HCT116 (cell line): ENCODE measurements at regions not wholly inside any gene's neighbourhood (a gene's known extent, or its start where the extent isn't known, plus 50 kb on each side); places are given as distances from the start of the nearest gene placed in this dataset.

Experiments used
- EZH2 ChIP-seq: fragments of 200-600 bp; sonication (generic); IDR thresholded peaks from 2 replicates; pipeline ENCODE4 v1.6.1; 2017; ENCODE audit warnings: antibody characterized with exemption, mixed run types
- EZH2phosphoT487 ChIP-seq: fragments of 200-600 bp; IDR thresholded peaks from 2 replicates; pipeline ENCODE4 v1.6.1; 2018; ENCODE audit warnings: antibody characterized with exemption, borderline replicate concordance
- JUND ChIP-seq: IDR thresholded peaks from 2 replicates; pipeline ENCODE4 v1.6.1; 2012
- POLR2A ChIP-seq: IDR thresholded peaks from 2 replicates; pipeline ENCODE4 v1.7.0; 2011; ENCODE audit warnings: borderline replicate concordance; ENCODE audit not compliant: insufficient read depth, insufficient read length; ENCODE audit errors: extremely low read depth
- POLR2AphosphoS5 ChIP-seq: IDR thresholded peaks from 2 replicates; pipeline ENCODE4 v1.6.1; 2011; ENCODE audit warnings: mild to moderate bottlenecking, low read depth, low read length, moderate library complexity
- RAD21 ChIP-seq: IDR thresholded peaks from 2 replicates; pipeline ENCODE4 v1.6.1; 2012; ENCODE audit warnings: low read depth, mild to moderate bottlenecking
- SIN3A ChIP-seq: IDR thresholded peaks from 2 replicates; pipeline ENCODE4 v1.6.1; 2012; ENCODE audit warnings: low read depth
- TCF7L2 ChIP-seq: IDR thresholded peaks from 2 replicates; pipeline ENCODE4 v1.7.0; 2011; ENCODE audit warnings: borderline replicate concordance, inconsistent platforms; ENCODE audit not compliant: insufficient read depth, insufficient read length; ENCODE audit errors: extremely low read depth
- YY1 ChIP-seq: IDR thresholded peaks from 2 replicates; pipeline ENCODE4 v1.6.1; 2011; ENCODE audit warnings: low read length, low read depth, moderate library complexity, mild to moderate bottlenecking; ENCODE audit not compliant: insufficient replicate concordance; ENCODE audit errors: extremely low read depth
- ZNF274 ChIP-seq: fragments of 200-500 bp; sonication (Bioruptor generic); IDR thresholded peaks from 2 replicates; pipeline ENCODE4 v1.6.1; 2014; ENCODE audit warnings: mild to moderate bottlenecking, low read depth, low read length, inconsistent platforms
- TF ChIP-seq, protein P1 (sequence below), 3 experiments: fragments of 200-600 bp in 1 of 3; sonication (generic) in 1 of 3; IDR thresholded peaks in 2 of 3; conservative IDR thresholded peaks in 1 of 3; 2 replicates each; pipeline ENCODE4 v1.5.1; 2012 to 2017; ENCODE audit warnings: low read depth in 2 of 3, low read length in 2 of 3, antibody characterized with exemption in 1 of 3, borderline replicate concordance in 1 of 3, control low read depth in 1 of 3, mild to moderate bottlenecking in 1 of 3, mixed read lengths in 1 of 3, mixed run types in 1 of 3, moderate library complexity in 1 of 3; ENCODE audit not compliant: insufficient read depth in 1 of 3
- TF ChIP-seq, protein P2 (sequence below): IDR thresholded peaks from 2 replicates; pipeline ENCODE4 v1.6.1; 2012
- TF ChIP-seq, protein P3 (sequence below): IDR thresholded peaks from 2 replicates; pipeline ENCODE4 v1.6.1; 2011; ENCODE audit warnings: mild to moderate bottlenecking, low read length, moderate library complexity; ENCODE audit not compliant: insufficient replicate concordance; ENCODE audit errors: extremely low read depth

DNA sequence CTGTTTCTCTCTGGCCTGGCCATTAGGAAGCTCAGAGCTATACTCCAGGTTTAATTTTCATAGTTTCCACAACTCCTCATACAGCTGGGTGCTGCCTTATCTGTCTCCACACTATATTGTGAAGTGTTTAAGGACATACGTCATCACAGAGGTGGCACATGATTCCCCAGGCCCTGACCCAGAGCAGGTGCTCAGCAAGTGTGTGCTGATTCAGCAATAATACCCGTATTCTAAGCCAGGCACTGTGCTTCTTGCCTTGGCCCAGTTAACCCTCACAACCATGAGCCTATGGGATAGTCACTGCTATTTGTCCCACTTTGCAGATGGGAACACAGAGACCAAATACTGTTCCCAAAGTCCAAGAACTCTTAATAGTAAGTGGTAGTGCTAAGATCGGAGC is 93.5 kb upstream of the SMIM23 start:
- TF ChIP-seq, protein P1, sequence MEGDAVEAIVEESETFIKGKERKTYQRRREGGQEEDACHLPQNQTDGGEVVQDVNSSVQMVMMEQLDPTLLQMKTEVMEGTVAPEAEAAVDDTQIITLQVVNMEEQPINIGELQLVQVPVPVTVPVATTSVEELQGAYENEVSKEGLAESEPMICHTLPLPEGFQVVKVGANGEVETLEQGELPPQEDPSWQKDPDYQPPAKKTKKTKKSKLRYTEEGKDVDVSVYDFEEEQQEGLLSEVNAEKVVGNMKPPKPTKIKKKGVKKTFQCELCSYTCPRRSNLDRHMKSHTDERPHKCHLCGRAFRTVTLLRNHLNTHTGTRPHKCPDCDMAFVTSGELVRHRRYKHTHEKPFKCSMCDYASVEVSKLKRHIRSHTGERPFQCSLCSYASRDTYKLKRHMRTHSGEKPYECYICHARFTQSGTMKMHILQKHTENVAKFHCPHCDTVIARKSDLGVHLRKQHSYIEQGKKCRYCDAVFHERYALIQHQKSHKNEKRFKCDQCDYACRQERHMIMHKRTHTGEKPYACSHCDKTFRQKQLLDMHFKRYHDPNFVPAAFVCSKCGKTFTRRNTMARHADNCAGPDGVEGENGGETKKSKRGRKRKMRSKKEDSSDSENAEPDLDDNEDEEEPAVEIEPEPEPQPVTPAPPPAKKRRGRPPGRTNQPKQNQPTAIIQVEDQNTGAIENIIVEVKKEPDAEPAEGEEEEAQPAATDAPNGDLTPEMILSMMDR (IDR thresholded peaks at IDR 0.05 in 2 of 3, conservative IDR thresholded peaks at IDR 0.05 in 1 of 3; ENCODE audit: borderline replicate concordance in 1 of 3, insufficient read depth in 1 of 3, low read depth in 2 of 3, low read length in 2 of 3) = no peak
- TF ChIP-seq EZH2 = no peak
- TF ChIP-seq POLR2AphosphoS5 = no peak
- no peak for TF ChIP-seq RAD21
- TF ChIP-seq POLR2A = no peak
- TF ChIP-seq, protein P2, sequence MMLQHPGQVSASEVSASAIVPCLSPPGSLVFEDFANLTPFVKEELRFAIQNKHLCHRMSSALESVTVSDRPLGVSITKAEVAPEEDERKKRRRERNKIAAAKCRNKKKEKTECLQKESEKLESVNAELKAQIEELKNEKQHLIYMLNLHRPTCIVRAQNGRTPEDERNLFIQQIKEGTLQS = no peak
- TF ChIP-seq EZH2phosphoT487 = no peak
- TF ChIP-seq JUND = no peak
- TF ChIP-seq, protein P3, sequence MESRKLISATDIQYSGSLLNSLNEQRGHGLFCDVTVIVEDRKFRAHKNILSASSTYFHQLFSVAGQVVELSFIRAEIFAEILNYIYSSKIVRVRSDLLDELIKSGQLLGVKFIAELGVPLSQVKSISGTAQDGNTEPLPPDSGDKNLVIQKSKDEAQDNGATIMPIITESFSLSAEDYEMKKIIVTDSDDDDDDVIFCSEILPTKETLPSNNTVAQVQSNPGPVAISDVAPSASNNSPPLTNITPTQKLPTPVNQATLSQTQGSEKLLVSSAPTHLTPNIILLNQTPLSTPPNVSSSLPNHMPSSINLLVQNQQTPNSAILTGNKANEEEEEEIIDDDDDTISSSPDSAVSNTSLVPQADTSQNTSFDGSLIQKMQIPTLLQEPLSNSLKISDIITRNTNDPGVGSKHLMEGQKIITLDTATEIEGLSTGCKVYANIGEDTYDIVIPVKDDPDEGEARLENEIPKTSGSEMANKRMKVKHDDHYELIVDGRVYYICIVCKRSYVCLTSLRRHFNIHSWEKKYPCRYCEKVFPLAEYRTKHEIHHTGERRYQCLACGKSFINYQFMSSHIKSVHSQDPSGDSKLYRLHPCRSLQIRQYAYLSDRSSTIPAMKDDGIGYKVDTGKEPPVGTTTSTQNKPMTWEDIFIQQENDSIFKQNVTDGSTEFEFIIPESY = no peak
- no peak for TF ChIP-seq YY1
- TF ChIP-seq ZNF274 = no peak
- no peak for TF ChIP-seq TCF7L2
- no peak for TF ChIP-seq SIN3A
